GM13976 (cell line): ENCODE measurements at regions not wholly inside any gene's neighbourhood (a gene's known extent, or its start where the extent isn't known, plus 50 kb on each side); places are given as distances from the start of the nearest gene placed in this dataset.

Experiments used
- DNase-seq: peaks from one replicate; pipeline ENCODE4 v3.0.0; 2012; ENCODE audit warnings: low spot score
- in situ Hi-C: fragments of 300-500 bp; cut with MboI; formaldehyde crosslinking; loops from one replicate; pipeline ENCODE4 v1.12.0; 2022; ENCODE audit warnings: low sequenced_read_pairs, mixed read lengths, inconsistent platforms; ENCODE audit not compliant: unreplicated experiment
- TF ChIP-seq, protein P1 (sequence below): IDR thresholded peaks from 2 replicates; pipeline ENCODE4 v1.5.1; 2012; ENCODE audit warnings: borderline replicate concordance, mild to moderate bottlenecking; ENCODE audit not compliant: insufficient read depth; ENCODE audit errors: extremely low read depth, missing control alignments, control extremely low read depth

GRCh38 chr6:67639161-67639560 lies 995.9 kb upstream of the ADGRB3 start:
- DNase-seq: no peak
- TF ChIP-seq, protein P1, sequence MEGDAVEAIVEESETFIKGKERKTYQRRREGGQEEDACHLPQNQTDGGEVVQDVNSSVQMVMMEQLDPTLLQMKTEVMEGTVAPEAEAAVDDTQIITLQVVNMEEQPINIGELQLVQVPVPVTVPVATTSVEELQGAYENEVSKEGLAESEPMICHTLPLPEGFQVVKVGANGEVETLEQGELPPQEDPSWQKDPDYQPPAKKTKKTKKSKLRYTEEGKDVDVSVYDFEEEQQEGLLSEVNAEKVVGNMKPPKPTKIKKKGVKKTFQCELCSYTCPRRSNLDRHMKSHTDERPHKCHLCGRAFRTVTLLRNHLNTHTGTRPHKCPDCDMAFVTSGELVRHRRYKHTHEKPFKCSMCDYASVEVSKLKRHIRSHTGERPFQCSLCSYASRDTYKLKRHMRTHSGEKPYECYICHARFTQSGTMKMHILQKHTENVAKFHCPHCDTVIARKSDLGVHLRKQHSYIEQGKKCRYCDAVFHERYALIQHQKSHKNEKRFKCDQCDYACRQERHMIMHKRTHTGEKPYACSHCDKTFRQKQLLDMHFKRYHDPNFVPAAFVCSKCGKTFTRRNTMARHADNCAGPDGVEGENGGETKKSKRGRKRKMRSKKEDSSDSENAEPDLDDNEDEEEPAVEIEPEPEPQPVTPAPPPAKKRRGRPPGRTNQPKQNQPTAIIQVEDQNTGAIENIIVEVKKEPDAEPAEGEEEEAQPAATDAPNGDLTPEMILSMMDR: no peak
- in situ Hi-C loops: no loop called here

DNA sequence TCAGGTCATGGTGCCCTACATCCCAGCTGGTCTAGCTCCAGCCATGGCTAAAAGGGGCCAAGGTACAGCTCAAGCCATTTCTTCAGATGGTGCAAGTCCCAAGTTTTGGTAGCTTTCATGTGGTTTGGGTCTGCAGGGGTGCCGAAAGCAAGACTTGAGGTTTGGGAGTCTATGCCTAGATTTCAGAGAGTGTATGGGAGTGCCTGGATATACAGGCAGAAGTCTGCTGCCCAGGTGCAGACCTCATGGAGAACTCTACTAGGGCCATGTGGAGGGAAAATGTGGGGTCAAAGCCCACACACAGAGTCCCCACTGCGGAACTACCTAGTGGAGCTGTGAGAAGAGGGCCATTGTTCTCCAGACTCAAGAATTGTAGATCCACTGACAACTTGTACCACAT lies 1000.9 kb upstream of the ADGRB3 start:
- DNase-seq: no peak
- TF ChIP-seq, protein P1: no peak
- in situ Hi-C loops: no loop called here

DNA sequence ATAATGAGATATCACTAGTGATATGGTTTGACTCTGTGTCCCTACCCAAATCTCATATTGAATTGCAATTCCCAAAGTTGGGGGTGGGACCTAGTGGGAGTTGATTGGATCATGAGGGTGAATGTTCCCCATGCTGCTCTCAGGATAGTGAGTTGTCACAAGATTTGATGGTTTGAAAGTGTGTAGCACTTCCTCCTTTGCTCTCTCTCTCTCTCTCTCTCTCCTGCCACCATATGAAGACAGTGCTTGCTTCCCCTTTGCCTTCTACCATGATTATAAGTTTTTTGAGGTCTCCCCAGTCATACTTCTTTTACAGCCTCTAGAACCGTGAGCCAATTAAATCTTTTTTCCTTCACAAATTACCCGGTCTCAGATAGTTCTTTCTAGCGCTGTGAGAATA lies 1002.0 kb upstream of the ADGRB3 start:
- in situ Hi-C loops: no loop called here

DNA sequence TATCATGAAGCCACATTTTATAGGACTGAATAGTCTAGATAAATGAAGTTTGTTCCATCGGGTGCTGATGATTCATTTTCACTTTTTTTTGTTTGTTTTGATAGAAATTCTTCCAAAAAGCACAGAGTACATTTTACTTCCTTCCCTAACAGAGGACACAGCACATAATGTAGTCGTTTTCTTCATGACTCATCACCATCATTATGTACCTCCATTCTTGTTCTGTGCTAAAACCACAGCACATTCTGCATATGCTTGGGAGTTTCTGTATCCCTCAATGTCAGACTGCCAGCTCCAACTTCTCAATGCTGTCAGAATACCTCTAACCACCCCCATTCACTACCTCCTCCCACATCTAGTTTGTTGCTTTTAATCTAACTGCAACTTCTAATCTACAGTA lies 1004.9 kb upstream of the ADGRB3 start:
- DNase-seq: no peak
- in situ Hi-C loops: no loop called here
- TF ChIP-seq, protein P1: no peak

More for the DNA sequence above, 1002.0 kb upstream of the ADGRB3 start:
- DNase-seq: no peak
- TF ChIP-seq, protein P1: no peak

DNA sequence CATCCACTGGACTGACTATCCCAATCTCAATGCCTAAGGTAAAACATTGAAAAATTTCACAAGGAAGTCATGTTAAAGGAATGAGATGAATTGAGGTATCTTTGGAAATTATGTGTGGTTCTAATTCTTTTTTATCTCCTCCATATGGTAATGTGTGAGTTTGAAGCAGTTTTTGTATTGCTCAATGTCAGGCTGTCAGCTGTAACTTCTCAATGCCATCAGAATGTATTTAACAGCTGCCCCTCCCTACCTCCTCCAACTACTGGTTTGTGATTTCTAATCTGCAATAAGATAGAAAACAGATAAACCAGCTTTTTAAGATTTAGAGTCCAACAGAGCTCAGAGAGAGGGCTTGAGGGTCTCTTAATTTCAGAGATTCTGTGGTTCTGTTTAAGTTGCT lies 1005.8 kb upstream of the ADGRB3 start:
- TF ChIP-seq, protein P1: no peak
- in situ Hi-C loops: no loop called here
- DNase-seq: no peak

DNA sequence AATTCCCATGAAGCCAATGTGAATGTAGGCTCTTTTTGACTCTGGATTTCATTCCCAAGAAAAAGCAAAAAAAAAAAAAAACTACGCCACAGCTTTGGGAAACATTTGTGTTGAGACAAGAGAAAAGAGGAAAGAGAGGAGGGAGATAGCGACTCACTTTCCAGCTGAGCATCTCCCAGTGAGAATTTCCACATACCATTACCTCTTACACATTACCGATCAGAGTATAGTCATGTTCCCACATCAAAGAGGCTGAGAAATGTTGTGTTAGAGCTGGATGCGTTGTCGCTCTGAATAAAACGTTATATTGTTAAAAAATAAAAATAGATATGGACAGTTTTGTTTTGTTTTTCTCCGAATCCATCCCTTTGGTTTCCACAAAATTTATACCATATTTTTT lies 1019.3 kb upstream of the ADGRB3 start:
- TF ChIP-seq, protein P1: no peak
- no peak for DNase-seq
- in situ Hi-C loops: no loop called here
